SK-N-SH treated with all-trans-retinoic acid at 6 μM for 48 hours (cell line): ENCODE measurements at regions not wholly inside any gene's neighbourhood (a gene's known extent, or its start where the extent isn't known, plus 50 kb on each side); places are given as distances from the start of the nearest gene placed in this dataset.

Experiments used
- ARNTL ChIP-seq: fragments of 450-650 bp; formaldehyde crosslinking; IDR thresholded peaks from 2 replicates; pipeline ENCODE4 v1.5.0; 2020; ENCODE audit warnings: low read depth, mild to moderate bottlenecking, moderate library complexity, borderline replicate concordance
- BACH2 ChIP-seq: fragments of 250-450 bp; sonication (Bioruptor Pico); IDR thresholded peaks from 2 replicates; pipeline ENCODE4 v1.9.0; 2021; ENCODE audit warnings: mild to moderate bottlenecking, borderline replicate concordance
- OSR1 ChIP-seq: fragments of 250-450 bp; sonication (Bioruptor Pico); IDR thresholded peaks from 2 replicates; pipeline ENCODE4 v1.8.0; 2022; ENCODE audit warnings: moderate library complexity, mild to moderate bottlenecking, inconsistent platforms
- PPARA ChIP-seq: fragments of 250-450 bp; sonication (Bioruptor Pico); IDR thresholded peaks from 2 replicates; pipeline ENCODE4 v1.5.0; 2020; ENCODE audit warnings: mild to moderate bottlenecking, borderline replicate concordance
- RARB ChIP-seq: fragments of 250-450 bp; sonication (Bioruptor Pico); IDR thresholded peaks from 2 replicates; pipeline ENCODE4 v1.8.0; 2021; ENCODE audit warnings: mild to moderate bottlenecking, moderate library complexity
- TCF4 ChIP-seq: fragments of 250-450 bp; sonication (Bioruptor Pico); IDR thresholded peaks from 2 replicates; pipeline ENCODE4 v1.8.0; 2021; ENCODE audit warnings: mild to moderate bottlenecking, moderate library complexity, borderline replicate concordance
- ZC3H10 ChIP-seq: fragments of 250-450 bp; sonication (Bioruptor Pico); IDR thresholded peaks from 2 replicates; pipeline ENCODE4 v1.5.1; 2021; ENCODE audit warnings: mild to moderate bottlenecking, moderate library complexity
- ZFP3 ChIP-seq: fragments of 250-450 bp; sonication (Bioruptor Pico); IDR thresholded peaks from 2 replicates; pipeline ENCODE4 v1.5.0; 2020; ENCODE audit warnings: mild to moderate bottlenecking, moderate library complexity
- ZFP30 ChIP-seq: fragments of 450-650 bp; formaldehyde crosslinking; IDR thresholded peaks from 2 replicates; pipeline ENCODE4 v1.5.0; 2022; ENCODE audit warnings: mild to moderate bottlenecking, moderate library complexity
- ZNF565 ChIP-seq: fragments of 450-650 bp; formaldehyde crosslinking; conservative IDR thresholded peaks from 2 replicates; pipeline ENCODE4 v1.5.0; 2020; ENCODE audit warnings: low read depth, mild to moderate bottlenecking, moderate library complexity
- ZNF8 ChIP-seq: fragments of 450-650 bp; formaldehyde crosslinking; IDR thresholded peaks from 2 replicates; pipeline ENCODE4 v1.5.0; 2020; ENCODE audit warnings: mild to moderate bottlenecking, moderate library complexity
- TF ChIP-seq, protein P1 (sequence below): fragments of 250-450 bp; sonication (Bioruptor Pico); IDR thresholded peaks from 2 replicates; pipeline ENCODE4 v1.8.0; 2020; ENCODE audit warnings: mild to moderate bottlenecking, moderate library complexity, borderline replicate concordance
- TF ChIP-seq, protein P2 (sequence below): fragments of 250-450 bp; sonication (Bioruptor Pico); IDR thresholded peaks from 2 replicates; pipeline ENCODE4 v1.5.1; 2020; ENCODE audit warnings: low read depth, mild to moderate bottlenecking, moderate library complexity

DNA sequence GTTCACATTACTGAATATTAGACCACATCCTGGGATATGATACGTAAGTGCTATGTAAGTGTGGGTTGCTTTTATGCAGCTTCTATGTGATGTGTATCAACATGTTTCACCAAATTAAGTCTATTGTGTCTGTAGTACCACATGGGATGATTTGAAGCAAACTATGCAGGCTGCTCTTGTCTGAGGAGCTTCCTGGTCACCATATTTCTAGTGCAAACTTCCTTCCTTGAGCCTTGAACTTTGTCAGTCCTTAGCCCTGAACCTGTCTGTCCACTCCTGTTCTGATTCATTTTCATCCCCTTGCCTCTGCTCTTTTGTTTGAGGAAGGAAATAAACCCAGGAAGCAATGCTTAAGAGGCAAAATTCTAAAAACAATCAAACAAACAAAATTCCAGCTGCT lies 117.5 kb upstream of the VANGL1 start:
- no peak for TF ChIP-seq OSR1 (CRISPR knock-in tag)
- TF ChIP-seq, protein P1, sequence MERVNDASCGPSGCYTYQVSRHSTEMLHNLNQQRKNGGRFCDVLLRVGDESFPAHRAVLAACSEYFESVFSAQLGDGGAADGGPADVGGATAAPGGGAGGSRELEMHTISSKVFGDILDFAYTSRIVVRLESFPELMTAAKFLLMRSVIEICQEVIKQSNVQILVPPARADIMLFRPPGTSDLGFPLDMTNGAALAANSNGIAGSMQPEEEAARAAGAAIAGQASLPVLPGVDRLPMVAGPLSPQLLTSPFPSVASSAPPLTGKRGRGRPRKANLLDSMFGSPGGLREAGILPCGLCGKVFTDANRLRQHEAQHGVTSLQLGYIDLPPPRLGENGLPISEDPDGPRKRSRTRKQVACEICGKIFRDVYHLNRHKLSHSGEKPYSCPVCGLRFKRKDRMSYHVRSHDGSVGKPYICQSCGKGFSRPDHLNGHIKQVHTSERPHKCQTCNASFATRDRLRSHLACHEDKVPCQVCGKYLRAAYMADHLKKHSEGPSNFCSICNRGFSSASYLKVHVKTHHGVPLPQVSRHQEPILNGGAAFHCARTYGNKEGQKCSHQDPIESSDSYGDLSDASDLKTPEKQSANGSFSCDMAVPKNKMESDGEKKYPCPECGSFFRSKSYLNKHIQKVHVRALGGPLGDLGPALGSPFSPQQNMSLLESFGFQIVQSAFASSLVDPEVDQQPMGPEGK (CRISPR knock-in tag) = no peak
- TF ChIP-seq, protein P2, sequence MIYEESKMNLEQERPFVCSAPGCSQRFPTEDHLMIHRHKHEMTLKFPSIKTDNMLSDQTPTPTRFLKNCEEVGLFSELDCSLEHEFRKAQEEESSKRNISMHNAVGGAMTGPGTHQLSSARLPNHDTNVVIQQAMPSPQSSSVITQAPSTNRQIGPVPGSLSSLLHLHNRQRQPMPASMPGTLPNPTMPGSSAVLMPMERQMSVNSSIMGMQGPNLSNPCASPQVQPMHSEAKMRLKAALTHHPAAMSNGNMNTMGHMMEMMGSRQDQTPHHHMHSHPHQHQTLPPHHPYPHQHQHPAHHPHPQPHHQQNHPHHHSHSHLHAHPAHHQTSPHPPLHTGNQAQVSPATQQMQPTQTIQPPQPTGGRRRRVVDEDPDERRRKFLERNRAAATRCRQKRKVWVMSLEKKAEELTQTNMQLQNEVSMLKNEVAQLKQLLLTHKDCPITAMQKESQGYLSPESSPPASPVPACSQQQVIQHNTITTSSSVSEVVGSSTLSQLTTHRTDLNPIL (CRISPR knock-in tag) = no peak
- TF ChIP-seq ZNF8 (CRISPR knock-in tag) = no peak
- no peak for TF ChIP-seq ZFP3
- TF ChIP-seq PPARA (CRISPR knock-in tag) = no peak
- no peak for TF ChIP-seq TCF4 (CRISPR knock-in tag)
- TF ChIP-seq ZFP30 = no peak
- no peak for TF ChIP-seq RARB (CRISPR knock-in tag)
- no peak for TF ChIP-seq BACH2 (CRISPR knock-in tag)
- no peak for TF ChIP-seq ARNTL (CRISPR knock-in tag)
- no peak for TF ChIP-seq ZNF565 (CRISPR knock-in tag)
- no peak for TF ChIP-seq ZC3H10 (CRISPR knock-in tag)
